GM18870 (cell line): ENCODE measurements at regions not wholly inside any gene's neighbourhood (a gene's known extent, or its start where the extent isn't known, plus 50 kb on each side); places are given as distances from the start of the nearest gene placed in this dataset.

Source experiments
- ATAC-seq: cut with Tn5 transposase; IDR thresholded peaks from one replicate; pipeline ENCODE4 v1.9.1; 2021; ENCODE audit warnings: moderate library complexity; ENCODE audit not compliant: unreplicated experiment

DNA sequence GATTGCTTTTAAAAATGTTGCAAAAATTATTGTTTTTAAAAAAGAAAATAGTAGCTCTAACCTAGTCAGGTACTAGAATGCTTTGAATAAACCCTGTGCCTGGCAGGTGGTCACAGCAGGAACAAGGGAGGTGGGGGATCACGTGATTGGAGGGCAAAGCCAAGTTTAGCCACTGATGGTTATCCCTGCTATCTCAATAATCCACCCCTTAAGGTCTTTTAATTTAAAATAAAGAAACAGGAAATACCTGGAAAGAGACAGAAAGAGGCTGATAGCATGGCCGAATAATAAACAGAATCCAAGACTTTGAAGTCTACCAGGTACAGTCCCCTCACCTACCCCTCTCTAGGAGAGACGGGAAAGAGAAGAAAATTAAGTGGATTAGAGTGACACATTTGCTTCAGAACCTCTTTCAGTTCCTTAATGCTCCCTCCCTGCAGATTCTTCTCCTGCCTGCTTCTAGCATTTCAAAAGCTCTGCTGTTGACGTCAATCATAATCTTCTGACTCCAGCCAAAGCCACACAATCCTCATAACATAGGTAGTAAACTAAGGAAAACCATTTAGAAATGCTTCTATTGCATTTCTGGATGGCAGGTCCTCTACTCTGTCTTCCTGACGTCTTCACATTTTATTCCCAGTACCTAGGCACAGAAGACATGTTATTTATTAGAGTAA, 303.4 kb upstream of the MME start:
- no peak for ATAC-seq

DNA sequence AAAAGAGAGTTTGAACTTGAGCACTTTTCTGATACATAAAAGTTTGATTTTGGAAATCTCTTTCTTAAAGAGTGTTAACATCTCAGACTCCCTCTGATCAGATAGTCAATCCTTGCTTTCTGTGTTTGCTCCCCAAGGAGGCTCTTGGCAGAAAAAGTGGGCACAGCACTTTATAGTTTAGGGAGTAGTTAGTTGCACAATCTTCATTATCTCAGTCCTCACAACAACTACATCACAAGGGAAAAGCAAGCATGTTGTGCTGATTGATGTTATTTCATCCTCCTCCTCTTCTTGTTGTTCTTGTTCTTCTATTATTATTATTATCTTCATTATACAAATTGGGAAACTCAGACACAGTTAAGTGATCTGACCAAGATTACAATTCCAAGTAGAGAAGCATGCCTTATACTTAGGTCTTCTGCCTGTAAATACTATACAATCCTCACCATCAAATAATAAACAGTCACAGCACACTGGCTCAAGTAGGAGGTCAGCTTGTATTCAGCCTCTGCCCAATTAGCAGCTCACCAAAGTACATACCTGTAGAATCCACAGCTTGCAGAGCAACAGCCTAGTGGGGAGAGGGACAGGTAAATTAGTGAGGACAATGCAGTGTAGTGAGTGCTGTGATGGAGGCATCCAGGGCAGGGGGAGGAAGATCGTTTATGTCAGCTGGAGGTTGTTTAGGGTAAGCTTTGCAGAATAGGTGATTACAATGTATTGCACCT, 304.1 kb upstream of the MME start:
- no peak for ATAC-seq

- ATAC-seq, result no peak
These were observed 313.2 kb upstream of the MME start for GRCh38 chr3:154766765-154767503.

GRCh38 chr3:154764856-154765640, 315.1 kb upstream of the MME start:
- no peak for ATAC-seq

DNA sequence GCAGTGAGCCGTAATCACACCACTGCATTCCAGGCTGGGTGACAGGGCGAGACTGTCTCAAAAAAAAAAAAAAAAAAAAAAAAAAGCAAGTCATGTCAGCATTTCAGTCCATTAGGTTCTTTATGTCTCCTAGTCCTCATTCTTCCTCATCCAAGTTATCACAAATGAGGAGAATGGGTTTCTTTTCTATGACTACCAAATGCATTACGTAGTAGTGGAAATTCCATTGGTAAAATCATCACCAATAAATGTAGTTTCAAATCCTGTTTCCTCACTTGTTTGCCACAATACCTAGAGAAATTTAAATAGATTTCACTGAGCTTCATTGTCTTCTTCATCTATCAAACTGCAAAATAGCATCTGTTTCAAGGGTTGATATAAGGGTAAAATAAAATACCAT, 317.6 kb upstream of the MME start:
- no peak for ATAC-seq

GRCh38 chr3:154759966-154760365, 320.2 kb upstream of the MME start:
- no peak for ATAC-seq

DNA sequence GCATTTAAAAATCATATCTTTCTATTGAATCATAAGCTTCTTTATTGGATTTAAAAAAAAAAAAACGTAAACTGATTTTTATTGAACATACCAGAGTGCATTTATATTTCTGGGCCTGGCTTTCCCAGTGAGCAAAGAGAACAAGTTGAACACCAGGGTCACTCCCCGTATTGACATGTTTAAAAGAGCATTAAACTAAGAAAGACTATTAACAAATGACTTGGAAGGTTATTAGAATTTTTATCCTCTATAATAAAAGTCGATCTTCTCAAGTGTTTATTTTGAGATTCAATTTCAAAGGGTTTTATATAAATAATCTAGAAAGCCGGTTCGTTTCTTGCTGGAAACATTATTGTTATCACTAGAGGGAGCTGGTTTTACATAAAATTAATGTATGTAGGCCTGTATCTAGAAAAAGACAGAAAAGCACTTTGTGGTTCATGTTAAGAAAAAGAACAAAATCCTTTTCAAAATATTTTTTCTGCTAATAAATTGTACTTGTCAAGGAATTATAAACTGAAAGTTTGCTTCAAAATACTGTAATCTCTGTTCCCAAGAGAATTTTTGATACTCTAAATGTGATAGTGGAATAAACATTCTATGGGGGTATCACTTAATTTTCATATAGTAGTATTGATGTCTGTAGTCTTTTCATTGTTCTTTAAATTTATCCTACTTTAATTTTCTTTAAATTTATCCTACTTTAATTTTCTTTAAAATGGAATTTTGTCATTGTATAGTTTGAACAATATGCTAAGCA, 321.8 kb upstream of the MME start:
- ATAC-seq, result no peak

- no peak for ATAC-seq
These were observed 323.1 kb upstream of the GPR149 start for GRCh38 chr3:154753101-154753500.

DNA sequence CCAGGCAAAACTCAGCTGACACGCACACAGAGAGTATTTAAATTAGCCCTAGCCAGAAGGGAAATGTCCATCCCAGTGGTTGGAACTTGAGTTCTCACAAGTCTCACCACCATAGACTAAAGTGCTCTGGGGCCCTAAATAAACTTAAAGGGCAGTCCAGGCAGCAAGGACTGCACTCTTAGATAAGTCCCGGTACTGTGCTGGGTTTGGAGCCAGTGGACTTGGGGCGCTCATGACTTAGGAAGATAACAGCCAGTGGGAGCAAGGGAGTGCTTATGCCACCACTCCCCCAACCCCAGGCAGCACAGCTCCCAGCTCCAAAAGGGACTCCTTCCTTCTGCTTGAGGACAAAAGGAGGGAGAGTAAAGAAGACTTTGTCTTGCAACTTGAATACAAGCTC, 319.5 kb upstream of the GPR149 start:
- no peak for ATAC-seq

- no peak for ATAC-seq
These were observed 315.9 kb upstream of the GPR149 start for GRCh38 chr3:154745929-154746328.

- no peak for ATAC-seq
These were observed 315.1 kb upstream of the GPR149 start for GRCh38 chr3:154745122-154745521.

GRCh38 chr3:154743418-154743817, 313.4 kb upstream of the GPR149 start:
- no peak for ATAC-seq

GRCh38 chr3:154734468-154734867, 304.5 kb upstream of the GPR149 start:
- ATAC-seq, result no peak

DNA sequence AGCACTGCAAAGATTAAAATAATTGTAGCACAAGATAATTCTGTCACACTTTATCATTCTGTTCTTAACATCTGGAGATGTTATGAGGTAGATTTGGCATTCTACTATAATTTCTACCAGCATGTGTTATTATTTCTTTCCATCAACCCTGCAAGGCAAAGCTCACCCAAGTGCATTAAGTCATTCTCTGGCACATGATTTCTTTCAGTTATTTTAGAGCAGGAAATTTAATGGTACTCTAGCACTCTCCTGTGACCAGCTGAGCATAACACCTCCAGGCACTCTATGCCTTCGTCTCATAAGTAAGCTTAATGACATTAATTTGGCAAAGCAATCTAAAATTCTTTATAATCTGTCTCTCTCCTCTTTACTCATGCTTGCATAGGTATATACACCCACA, 300.2 kb upstream of the GPR149 start:
- no peak for ATAC-seq

DNA sequence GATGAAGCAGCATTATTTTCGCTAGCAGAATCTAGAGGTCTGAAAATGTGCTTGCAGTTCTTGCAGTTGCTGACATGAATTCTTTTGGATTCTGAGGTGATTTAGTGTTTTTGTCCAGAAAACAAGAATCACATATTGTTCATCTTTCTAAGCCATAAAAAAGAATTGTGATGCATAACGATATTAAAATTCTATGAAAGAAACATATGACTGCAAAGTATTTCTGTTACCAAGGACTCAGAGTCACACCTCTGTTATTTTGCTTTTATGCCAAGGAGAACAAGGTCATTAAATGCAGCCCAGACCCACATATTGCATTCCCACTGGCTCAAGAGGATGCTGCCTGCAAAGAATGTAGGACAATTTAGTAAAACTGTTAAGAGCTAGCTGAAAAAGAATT, 299.8 kb upstream of the GPR149 start:
- ATAC-seq, result no peak

DNA sequence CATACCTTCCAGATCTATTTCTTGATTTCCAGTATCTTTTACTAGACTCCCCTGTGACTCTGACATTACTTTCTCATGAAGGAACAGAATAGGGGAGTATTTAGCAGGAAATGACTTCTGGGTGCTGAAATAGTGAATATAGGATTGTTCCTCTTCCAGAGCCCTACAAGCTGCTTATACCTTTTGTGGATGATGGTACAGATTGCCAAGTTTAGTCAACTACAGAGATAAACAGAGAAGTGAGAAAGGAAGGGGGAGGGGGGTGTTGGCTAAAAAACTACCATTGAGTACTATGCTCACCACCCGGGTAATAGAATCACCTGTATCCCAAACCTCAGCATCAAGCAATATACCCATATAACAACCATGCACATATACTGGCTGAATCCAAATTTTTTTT, 298.3 kb upstream of the GPR149 start:
- ATAC-seq, result no peak

DNA sequence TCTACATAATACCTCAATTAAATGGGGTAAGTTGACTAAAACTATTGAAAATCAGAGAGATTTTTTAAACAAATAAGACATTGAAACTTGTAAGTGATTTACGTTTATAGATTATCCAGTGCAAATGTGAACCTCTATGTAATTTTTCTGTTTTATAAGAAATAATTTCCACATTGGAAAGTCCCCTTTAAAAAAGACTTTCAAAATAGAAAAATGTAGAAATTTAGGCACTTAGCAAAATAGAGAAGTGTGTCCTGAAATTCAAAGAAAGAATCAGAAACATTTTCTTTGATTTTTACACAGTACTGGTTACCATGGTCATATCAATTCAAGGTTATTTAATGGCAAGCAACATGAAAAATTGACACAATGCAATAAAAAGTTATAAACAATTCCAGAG, 290.9 kb upstream of the GPR149 start:
- no peak for ATAC-seq

GRCh38 chr3:154718053-154718452, 288.1 kb upstream of the GPR149 start:
- no peak for ATAC-seq

DNA sequence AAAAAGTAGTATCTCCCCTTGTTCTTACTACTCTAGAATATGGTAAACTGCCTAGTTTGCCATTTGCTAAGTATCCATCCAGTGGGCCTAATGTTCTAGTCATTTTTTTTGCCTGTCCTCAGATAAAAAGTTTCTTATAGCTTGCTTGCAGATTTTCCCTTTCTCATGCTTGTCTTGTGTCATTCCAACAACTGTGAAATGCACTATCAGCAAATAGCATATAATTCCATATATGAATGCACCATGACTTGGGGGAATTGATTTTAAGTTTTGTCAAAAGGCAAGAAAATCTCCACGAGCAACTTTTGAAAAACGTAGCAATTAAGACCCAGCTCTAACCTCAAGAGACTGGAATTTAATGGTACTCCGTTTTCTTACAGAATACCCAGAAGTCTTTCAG, 286.2 kb upstream of the GPR149 start:
- no peak for ATAC-seq

- no peak for ATAC-seq
These were observed 278.6 kb upstream of the GPR149 start for GRCh38 chr3:154708554-154708953.

- ATAC-seq, result no peak
These were observed 271.1 kb upstream of the GPR149 start for GRCh38 chr3:154701055-154701454.
